Heart left ventricle (tissue), 16 donors: ENCODE measurements at regions not wholly inside any gene's neighbourhood (a gene's known extent, or its start where the extent isn't known, plus 50 kb on each side); places are given as distances from the start of the nearest gene placed in this dataset.
A peak's percentile ranks its signal among the peaks of the same experiment; 100 is the strongest.
"Not testable (repeated sequence)": the region's sequence is repeated elsewhere in the genome, so short reads cannot be mapped to it uniquely, and the experiment has no call there.

Experiments
- ATAC-seq, 4 donors: fragments of 200-7000 bp; cut with Tn5 transposase; one replicate each; pipeline ENCODE4 v1.9.1; 2020 to 2022; ENCODE audit warnings: moderate library complexity in 4 of 4, mild to moderate bottlenecking in 3 of 4, moderate number of reproducible peaks in 1 of 4
- DNase-seq, 5 donors: peaks; one replicate each; pipeline ENCODE4 v3.0.0-alpha.2; 2020
- H3K27ac ChIP-seq, 12 donors: fragments of 200-600 bp; sonication (generic) in 4 of 12; one replicate each; pipeline versions ENCODE4 v1.5.0 to v1.8.0; 2016 to 2022; ENCODE audit warnings: mild to moderate bottlenecking in 2 of 12
- H3K27me3 ChIP-seq, 9 donors: fragments of 200-600 bp; sonication (generic) in 2 of 9; one replicate each; pipeline versions ENCODE4 v1.5.1 to v1.8.0; 2016 to 2022; ENCODE audit warnings: mild to moderate bottlenecking in 3 of 9
- H3K36me3 ChIP-seq, 9 donors: fragments of 200-600 bp; sonication (generic) in 2 of 9; one replicate each; pipeline versions ENCODE4 v1.5.0 to v1.8.0; 2018 to 2022; ENCODE audit warnings: mild to moderate bottlenecking in 2 of 9
- H3K4me1 ChIP-seq, 12 donors: fragments of 200-600 bp; sonication (generic) in 4 of 12; one replicate each; pipeline versions ENCODE4 v1.5.0 to v1.8.0; 2016 to 2022; ENCODE audit warnings: mild to moderate bottlenecking in 3 of 12
- H3K4me3 ChIP-seq, 12 donors: fragments of 200-600 bp; sonication (generic) in 4 of 12; one replicate each; pipeline versions ENCODE4 v1.5.0 to v1.8.0; 2017 to 2022; ENCODE audit warnings: mild to moderate bottlenecking in 9 of 12, moderate library complexity in 4 of 12
- H3K9me3 ChIP-seq, 12 donors: fragments of 200-600 bp; sonication (generic) in 4 of 12; one replicate each; pipeline versions ENCODE4 v1.5.0 to v1.8.0; 2016 to 2022; ENCODE audit warnings: mild to moderate bottlenecking in 1 of 12
- WGBS, 4 donors: extraction: QIAGEN DNeasy Blood & Tissue Kit in 2 of 4; methylation state at CpG; one replicate each; pipeline versions ENCODE4 v1.1.5 to v1.1.7; 2013 to 2018; 5-methylcytosine and 5-hydroxymethylcytosine counted together
- intact Hi-C, 10 donors: fragments of 100-400 bp; cut with DNase I; formaldehyde crosslinking; loops; one replicate each; pipeline versions ENCODE4 v1.11.1 to v1.14.2; 2022
- donor health status: ischemic (EF 13 %, LVEDD 7.1; RV severe dilation, severe dysfunction).
- donor health status: healthy with polysubstance abuse.
- donor health status: DM: no; HTN: yes; CAD: no.
- donor health status: DM: no; HTN: no; CAD: no.
- donor health status: ischemic (EF 25% LVEDD 6.9; RV normal size, moderate dysfunction).
- donor health status: ischemic (EF 25% LVEDD 5.7; RV mildly dilated, moderate dysfunction).
- donor health status: healthy.
- donor health status: DM: yes; HTN: yes; CAD: no.
- donor health status: ischemic (EF 35%, LVEDD 5.7; RV mildly dilated, moderate dysfunction).
- donor health status: nonischemic (EF 11% LVEDD 7.7; RV severe dilation, severe dysfunction).
- donor health status: DM: yes; HTN: yes; CAD: no.
- donor health status: PGD.
- donor health status: ischemic (EF 29% LVEDD 5.4; RV normal size, mild dysfunction).
- donor health status: nonischemic (EF 23%, LVEDD 6.1; RV moderate dilation, normal function).

DNA sequence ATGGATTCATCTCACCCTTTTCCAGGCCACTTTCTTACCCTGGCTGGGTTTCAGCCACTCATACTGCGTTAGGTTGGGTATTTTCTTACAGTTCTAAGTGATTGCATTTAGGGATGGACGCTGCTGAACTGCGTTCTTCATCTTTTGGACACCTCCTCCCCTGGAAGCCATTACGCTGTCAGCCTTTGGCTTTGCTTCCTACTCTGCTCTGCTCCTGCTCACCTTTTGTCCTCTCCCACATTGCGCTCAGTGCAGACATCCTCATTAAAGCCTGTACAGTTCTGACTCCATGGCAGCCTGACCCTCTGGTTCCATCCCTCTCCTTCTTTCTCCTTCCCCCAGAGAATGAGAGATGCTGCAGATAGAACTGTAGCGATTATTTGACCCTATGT lies 108.9 kb downstream of the SRGAP2 start:
- H3K4me1 ChIP-seq, H3K27me3 ChIP-seq, H3K4me3 ChIP-seq, intact Hi-C loops, DNase-seq, H3K9me3 ChIP-seq, H3K36me3 ChIP-seq, H3K27ac ChIP-seq: not testable (repeated sequence)
- ATAC-seq, result peak; percentile 27 to 58 (median 48)
- WGBS, 4 donors, result 53 to 64% (median 56%) methylated on average over 5 to 6 of the region's 6 CpGs; no CpG with 5 or more reads in 1 of the 4 donors

DNA sequence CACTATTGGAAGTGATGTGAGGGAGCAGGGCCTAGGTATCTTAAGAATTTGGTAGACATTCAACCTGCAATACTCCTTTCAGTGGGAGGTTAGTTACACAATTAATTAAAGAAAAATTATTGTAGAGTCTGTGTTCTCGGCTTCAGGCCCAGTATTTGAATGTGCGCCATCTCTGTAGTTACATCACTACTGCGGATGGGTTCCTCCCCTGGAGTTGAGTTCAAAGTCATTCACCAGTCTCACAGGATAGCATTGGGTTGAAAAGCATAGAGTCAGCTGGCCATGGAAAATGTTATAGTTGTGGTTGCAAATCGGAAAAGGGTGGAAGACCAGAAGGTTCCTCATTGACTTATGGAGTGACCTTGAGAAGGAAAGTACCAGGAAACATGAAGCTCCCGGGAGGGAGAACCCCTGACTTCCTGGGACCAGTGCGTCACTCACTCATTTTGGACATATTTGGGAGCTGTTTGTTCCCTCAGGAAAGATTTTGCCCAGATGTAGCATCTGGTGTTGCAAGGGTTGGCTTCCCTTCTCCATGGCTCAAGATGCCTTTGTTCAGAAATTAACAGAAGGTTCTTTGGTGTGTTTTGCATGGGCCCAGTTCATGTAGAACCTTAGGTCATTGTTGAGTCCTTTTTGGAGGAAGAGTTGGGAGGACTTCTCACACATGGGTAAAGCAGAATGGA lies 111.8 kb downstream of the SRGAP2 start:
- H3K27me3 ChIP-seq, H3K27ac ChIP-seq, ATAC-seq, intact Hi-C loops, H3K4me1 ChIP-seq, H3K4me3 ChIP-seq, H3K9me3 ChIP-seq, DNase-seq, H3K36me3 ChIP-seq: not testable (repeated sequence)
- whole genome bisulfite sequencing, 4 donors, result 94 to 95% methylated on average over 1 to 2 of the region's 6 CpGs; no CpG with 5 or more reads in 2 of the 4 donors

DNA sequence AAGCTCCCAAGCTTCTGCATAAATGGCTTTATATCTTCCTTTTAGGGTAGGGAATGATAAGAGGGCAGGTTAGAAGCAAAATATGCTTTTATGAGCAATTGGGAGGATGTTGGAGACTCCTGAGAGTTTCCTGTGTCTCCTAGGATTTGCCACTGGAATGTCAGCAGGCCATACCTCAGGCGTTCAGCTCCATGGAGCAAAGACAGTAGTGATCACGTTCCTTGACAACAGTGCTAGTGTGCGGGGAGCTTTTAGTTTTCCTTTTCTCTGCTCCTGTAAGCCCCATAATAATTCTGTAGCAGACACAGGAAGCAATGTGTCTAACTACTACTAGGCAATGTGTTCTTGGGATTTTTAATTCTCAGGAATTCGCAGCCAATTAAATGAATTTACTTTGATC lies 113.6 kb downstream of the SRGAP2 start:
- H3K4me1 ChIP-seq, H3K27ac ChIP-seq, intact Hi-C loops, H3K36me3 ChIP-seq, H3K9me3 ChIP-seq, H3K4me3 ChIP-seq, DNase-seq, ATAC-seq, H3K27me3 ChIP-seq: not testable (repeated sequence)
- WGBS, 4 donors, result no CpG with 5 or more reads among the region's 4 CpGs

DNA sequence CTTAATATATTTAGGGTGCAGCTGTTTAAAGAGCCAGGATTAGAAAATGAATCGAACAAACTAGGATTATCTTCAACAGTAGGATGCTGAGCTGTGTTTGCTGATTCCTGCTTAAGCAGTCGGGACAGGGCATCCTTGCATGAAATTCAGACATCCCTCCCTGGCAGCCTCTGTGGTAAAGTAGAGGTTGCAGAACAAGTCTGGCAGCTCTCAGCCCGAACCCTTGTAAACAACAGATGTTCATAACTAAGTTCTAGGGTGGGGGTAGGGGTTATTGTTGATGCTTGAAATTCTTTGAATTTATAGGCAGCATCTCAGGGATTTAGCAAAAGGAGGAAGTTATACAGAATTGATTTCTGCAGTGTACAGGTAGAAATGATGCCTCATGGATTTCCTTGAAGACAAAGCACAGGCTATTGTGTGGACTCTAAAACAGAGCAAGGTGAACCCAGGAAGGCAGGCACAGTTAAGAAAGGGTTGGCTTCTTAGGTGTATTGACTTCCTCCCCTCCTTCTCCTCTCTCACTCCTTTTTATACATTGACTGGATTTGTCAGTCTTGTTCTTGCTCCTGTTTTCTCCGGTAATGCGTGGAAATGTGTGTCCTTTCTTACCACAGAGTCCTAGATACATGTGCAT lies 114.7 kb downstream of the SRGAP2 start:
- not testable (repeated sequence) for ATAC-seq

DNA sequence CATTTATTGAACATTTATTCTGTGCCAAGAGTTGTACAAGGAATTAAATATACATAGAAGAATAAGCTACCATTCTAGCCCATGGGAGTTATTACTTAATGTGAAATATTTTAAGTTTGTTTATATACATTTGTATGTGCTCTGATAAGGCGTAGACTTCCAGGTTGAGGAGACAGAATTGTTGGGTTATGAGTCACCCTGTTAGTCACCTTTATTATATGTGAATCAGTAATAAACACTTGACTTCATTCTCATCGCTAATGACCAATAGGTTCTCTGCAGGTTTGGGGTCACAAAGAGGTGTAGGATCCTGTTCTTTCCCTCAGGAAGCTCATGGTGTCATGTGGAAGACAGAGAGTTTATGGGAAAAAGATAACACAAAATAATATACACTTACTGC lies 116.9 kb downstream of the SRGAP2 start:
- intact Hi-C loops, ATAC-seq, H3K27ac ChIP-seq, H3K4me1 ChIP-seq, H3K9me3 ChIP-seq, H3K27me3 ChIP-seq, H3K4me3 ChIP-seq, DNase-seq, H3K36me3 ChIP-seq: not testable (repeated sequence)
- WGBS, 4 donors, result no CpG with 5 or more reads among the region's 2 CpGs

More for the DNA sequence above, 114.7 kb downstream of the SRGAP2 start:
- intact Hi-C loops, H3K9me3 ChIP-seq, H3K27me3 ChIP-seq, H3K27ac ChIP-seq, H3K4me1 ChIP-seq, H3K36me3 ChIP-seq, DNase-seq, H3K4me3 ChIP-seq: not testable (repeated sequence)
- 84 to 93% (median 86%) methylated on average over 2 to 3 of the region's 5 CpGs for WGBS, 4 donors

DNA sequence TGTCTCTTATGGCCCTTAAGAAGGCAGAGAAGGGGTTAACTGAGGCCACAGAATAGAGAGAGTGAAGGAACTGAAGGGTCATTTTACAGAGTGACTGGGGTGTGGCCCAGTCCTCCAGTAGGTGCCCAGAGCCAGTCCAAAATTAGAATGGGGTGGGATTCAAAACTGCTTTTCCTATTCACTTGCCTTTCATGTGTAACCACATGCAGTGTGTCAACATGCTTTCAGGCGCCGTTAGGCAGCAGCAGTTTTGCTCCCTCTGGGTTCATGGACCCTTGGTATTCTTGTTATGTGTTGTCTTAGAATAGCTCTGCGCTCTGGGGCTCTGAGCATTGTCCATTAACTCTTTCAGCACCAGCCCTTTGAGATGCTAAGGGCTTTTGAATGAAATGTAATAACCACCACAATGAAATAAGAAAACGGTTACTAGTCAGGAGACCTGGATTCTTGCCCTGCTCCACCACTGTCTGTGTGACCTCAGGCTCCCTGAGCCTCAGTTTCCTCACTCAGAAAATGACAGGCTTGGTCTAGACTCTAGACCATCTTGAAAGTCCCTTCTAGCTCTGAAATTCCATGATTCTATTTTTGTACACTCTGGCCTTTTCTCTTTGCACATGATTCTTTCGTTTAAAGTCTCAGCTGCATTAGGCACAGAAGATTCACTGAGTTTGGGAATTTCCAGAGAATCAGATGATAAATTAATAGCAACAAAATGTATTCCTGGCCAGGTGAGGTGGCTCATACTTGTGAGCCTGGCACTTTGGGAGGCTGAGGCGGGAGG lies 123.0 kb downstream of the SRGAP2 start:
- H3K9me3 ChIP-seq, H3K27me3 ChIP-seq, H3K4me3 ChIP-seq, H3K27ac ChIP-seq, H3K4me1 ChIP-seq, DNase-seq, intact Hi-C loops, H3K36me3 ChIP-seq: not testable (repeated sequence)
- WGBS, 4 donors, result 25 to 86% (median 27%) methylated on average over 2 to 5 of the region's 6 CpGs
- ATAC-seq, result peak in 3 of 4 donors; percentile 27 to 52 (median 38)

DNA sequence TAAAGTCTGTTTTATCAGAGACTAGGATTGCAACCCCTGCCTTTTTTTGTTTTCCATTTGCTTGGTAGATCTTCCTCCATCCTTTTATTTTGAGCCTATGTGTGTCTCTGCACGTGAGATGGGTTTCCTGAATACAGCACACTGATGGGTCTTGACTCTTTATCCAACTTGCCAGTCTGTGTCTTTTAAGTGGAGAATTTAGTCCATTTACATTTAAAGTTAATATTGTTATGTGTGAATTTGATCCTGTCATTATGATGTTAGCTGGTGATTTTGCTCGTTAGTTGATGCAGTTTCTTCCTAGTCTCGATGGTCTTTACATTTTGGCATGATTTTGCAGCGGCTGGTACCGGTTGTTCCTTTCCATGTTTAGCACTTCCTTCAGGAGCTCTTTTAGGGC lies 128.3 kb downstream of the SRGAP2 start:
- H3K27ac ChIP-seq, H3K36me3 ChIP-seq, H3K27me3 ChIP-seq, H3K4me1 ChIP-seq, ATAC-seq, intact Hi-C loops, DNase-seq, H3K4me3 ChIP-seq, H3K9me3 ChIP-seq: not testable (repeated sequence)
- 100% methylated on average over 1 of the region's 5 CpGs; no CpG with 5 or more reads in 1 of the 4 donors for WGBS, 4 donors

DNA sequence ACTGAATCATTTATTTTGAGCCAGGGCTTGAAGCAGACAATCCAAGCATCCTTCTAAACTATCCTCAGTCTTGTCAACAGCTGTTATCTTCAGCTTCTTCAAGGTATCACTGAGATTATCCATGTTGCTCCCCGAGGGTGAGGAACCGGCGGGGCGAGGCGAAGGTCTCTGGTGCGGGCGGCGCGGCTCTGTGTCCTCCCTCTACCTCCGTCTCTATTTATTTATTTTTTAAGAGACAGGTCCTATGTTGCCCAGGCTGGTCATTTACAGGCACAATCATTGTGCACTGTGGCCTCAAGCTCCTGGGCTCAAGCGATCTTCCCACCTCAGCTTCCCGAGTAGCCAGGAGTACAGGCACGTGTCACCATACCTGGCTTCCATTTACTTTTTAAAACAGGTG lies 130.0 kb downstream of the SRGAP2 start:
- H3K27ac ChIP-seq, H3K27me3 ChIP-seq, intact Hi-C loops, H3K9me3 ChIP-seq, DNase-seq, H3K4me1 ChIP-seq, H3K36me3 ChIP-seq, H3K4me3 ChIP-seq, ATAC-seq: not testable (repeated sequence)
- WGBS, 4 donors, result 76 to 96% methylated on average over 13 of the region's 13 CpGs; no CpG with 5 or more reads in 2 of the 4 donors

DNA sequence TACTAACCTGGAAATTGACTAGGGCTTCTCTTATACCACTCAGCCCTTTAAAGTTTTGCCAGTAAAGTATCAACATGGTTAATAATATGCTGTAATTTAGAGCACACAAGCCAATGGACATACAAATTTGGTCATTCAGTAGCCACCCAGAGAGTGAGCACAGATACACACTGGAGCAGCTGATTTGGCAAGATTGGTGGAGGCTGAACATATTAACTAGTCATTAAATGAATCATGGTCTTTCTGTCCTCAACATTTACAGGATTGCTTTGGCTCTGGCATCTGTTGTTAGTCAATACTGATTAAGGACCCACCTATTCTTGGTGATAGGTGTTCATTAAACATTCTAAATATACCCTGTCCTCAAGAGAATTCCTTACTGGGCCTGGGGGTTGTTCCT lies 130.6 kb downstream of the SRGAP2 start:
- H3K36me3 ChIP-seq, H3K4me1 ChIP-seq, H3K9me3 ChIP-seq, intact Hi-C loops, H3K27me3 ChIP-seq, DNase-seq, H3K27ac ChIP-seq, H3K4me3 ChIP-seq: not testable (repeated sequence)
- peak in 2 of 4 donors; percentile 15 to 17 for ATAC-seq

DNA sequence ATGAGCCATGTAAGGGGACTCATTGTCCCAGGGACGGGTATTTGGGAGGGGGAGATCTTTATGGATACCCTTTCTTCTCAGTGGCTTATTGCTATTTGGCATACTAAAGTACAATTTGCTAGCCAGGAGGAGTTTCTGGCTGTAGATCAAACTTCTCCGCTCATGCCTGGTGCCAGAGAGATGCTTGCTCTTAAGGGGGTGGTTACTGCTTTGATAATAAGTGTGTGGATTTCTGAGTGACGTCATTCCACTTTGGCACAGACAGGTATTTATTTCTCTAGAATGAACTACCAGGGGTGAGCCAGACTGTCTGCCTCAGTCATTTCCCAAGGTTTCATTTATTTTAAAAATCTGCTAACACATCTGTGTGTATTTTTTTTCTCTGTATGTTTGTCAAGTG lies 131.1 kb downstream of the SRGAP2 start:
- H3K4me1 ChIP-seq, H3K9me3 ChIP-seq, intact Hi-C loops, H3K27ac ChIP-seq, H3K27me3 ChIP-seq, H3K36me3 ChIP-seq, H3K4me3 ChIP-seq: not testable (repeated sequence)
- peak; percentile 61 to 89 (median 84) for ATAC-seq
- peak in 1 of 5 donors; percentile 21 for DNase-seq
- 46 to 57% (median 50%) methylated on average over 3 of the region's 3 CpGs for WGBS, 4 donors

DNA sequence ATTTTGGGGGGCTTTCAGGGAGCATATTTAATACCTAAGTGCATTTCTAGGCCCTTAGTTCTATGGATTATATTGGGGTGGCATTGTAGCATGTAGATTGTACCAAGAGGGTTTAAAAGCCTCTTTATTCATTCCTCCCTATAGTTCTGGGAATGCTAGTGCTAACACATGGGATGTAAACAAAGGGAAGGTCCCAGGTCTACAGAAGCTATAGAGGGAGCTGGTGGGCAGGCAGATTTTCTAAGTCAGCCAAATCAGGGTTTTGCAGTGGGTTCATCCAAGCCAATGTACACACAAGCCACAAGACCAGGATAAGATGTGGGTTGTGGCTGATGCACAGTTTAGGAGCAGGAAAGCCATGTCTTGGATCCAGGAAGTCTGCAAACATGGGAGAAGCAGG lies 131.8 kb downstream of the SRGAP2 start:
- ATAC-seq, intact Hi-C loops, H3K36me3 ChIP-seq, H3K9me3 ChIP-seq, H3K4me3 ChIP-seq, DNase-seq, H3K27ac ChIP-seq, H3K4me1 ChIP-seq, H3K27me3 ChIP-seq: not testable (repeated sequence)
